ENCODE measurements at regions not wholly inside any gene's neighbourhood (a gene's known extent, or its start where the extent isn't known, plus 50 kb on each side); places are given as distances from the start of the nearest gene placed in this dataset.
"Not testable (repeated sequence)": the region's sequence is repeated elsewhere in the genome, so short reads cannot be mapped to it uniquely, and the experiment has no call there.

DNA sequence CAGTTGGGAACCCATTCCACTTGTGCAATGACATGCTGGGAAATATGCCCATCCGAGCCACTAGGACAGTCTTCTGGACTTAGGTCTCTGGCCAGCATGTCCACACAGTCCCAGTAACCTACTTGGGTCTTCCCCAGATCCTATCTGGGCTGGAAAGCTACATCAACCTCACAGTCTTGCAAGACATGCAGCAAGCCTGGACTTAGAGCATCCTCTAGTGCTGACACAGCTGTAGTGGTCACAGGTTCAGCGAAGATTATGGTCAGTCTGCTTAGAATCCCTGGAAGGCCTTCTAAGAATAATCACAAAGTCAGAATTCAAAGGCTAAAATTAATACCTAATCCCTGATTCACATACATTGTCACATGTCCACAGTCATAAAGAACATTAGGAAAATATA lies 842.7 kb downstream of the STPG2 start:
- Histone ChIP-seq H3K4me1 (ENCODE audit: insufficient read depth, insufficient read length) (no peaks in the 10 kb centered on the region), H3K27me3 (ENCODE audit: insufficient read depth, insufficient read length) (no peaks in the 10 kb centered on the region), H3K9me3 (ENCODE audit: insufficient read depth, low read length) (0 out of 2 replicates have a peak, but pooled peaks cover 4% of the 10 kb centered on the region), H3K9ac (ENCODE audit: insufficient read length, low read depth) (no peak overlapping the region), H3K4me3 (ENCODE audit: insufficient read length, low read depth) (no peak overlapping the region), H3K36me3 (ENCODE audit: insufficient read depth, insufficient read length, low read length) (no peaks in the 10 kb centered on the region)
- no peak for TF ChIP-seq YY1 (IDR thresholded peaks at IDR 0.05; ENCODE audit: insufficient read depth, insufficient read length)
- TF ChIP-seq SUZ12 (IDR thresholded peaks at IDR 0.05; ENCODE audit: extremely low read depth, insufficient read depth, insufficient read length): no peak
- TF ChIP-seq ZNF274 (IDR thresholded peaks at IDR 0.05; ENCODE audit: low read depth, low read length): no peak
- no peak for DNase-seq (ENCODE audit: low read depth, low spot score)

DNA sequence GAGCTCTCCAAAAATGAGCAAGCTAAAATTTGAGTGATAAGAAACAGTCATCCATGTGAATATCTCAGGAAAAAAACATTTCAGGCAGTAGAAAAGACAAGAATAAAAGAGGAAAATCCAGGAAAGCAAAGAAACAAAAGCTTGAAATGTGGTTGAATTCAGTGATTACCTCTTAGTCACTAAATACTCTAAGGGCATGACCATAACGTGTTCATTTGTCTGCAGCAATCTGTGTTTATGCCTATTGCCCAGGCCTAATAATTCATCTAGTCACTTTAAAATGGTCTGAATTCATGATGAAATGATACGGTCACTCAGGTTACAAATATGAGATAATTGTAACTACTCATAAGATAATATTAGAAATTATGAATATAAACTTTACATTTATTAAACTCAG lies 837.9 kb downstream of the STPG2 start:
- 0 out of 2 replicates have a peak, but pooled peaks cover 4% of the 10 kb centered on the region for H3K9me3 ChIP-seq (ENCODE audit: insufficient read depth, low read length)

DNA sequence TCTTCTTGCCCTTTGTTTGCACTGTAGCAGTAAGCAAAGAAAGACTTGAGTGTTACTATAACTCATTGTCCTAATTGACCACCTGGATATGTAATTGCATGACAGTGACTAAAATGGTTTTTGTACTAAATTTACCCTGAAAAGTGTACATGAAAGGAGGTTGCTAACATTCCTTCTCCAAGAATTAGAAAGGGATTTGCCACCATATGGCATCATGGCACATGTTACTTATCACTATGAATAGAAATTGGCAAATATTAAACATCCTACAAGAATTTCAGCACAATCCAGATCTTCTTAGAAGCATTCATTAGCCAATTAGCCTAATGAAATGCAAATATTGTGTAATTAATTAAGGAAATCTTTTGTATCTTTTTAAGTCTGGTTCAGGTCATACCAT lies 834.2 kb downstream of the STPG2 start:
- no peaks in the 10 kb centered on the region for H3K27me3 ChIP-seq (ENCODE audit: insufficient read depth, insufficient read length)
- H3K9me3 ChIP-seq (ENCODE audit: insufficient read depth, low read length): no peaks in the 10 kb centered on the region

More for the DNA sequence above, 837.9 kb downstream of the STPG2 start:
- Histone ChIP-seq H3K4me1 (ENCODE audit: insufficient read depth, insufficient read length) (no peaks in the 10 kb centered on the region), H3K36me3 (ENCODE audit: insufficient read depth, insufficient read length, low read length) (no peaks in the 10 kb centered on the region), H3K4me3 (ENCODE audit: insufficient read length, low read depth) (no peak overlapping the region), H3K9ac (ENCODE audit: insufficient read length, low read depth) (no peak overlapping the region), H3K27me3 (ENCODE audit: insufficient read depth, insufficient read length) (no peaks in the 10 kb centered on the region)
- TF ChIP-seq ZNF274 (IDR thresholded peaks at IDR 0.05; ENCODE audit: low read depth, low read length) (no peak), SUZ12 (IDR thresholded peaks at IDR 0.05; ENCODE audit: extremely low read depth, insufficient read depth, insufficient read length) (no peak), YY1 (IDR thresholded peaks at IDR 0.05; ENCODE audit: insufficient read depth, insufficient read length) (no peak)
- no peak for DNase-seq (ENCODE audit: low read depth, low spot score)

DNA sequence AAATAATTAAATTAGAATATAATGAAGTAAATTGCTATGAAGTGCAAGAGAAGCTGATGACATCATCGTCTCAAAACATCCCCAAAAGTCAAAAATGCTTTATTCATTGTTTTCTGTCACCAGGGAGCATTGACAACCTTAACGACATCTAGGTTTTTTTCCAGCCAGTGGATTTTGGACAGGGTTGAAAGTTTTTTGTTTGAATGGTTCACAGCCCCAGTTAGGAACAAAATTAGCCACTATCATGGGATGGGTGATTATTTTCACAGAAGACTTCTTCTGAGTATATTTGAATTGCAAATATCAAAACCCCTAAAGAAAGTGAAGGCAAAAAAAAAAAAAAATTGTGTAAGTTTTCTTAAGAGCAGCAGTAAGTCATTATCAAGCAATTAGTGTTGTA lies 826.1 kb downstream of the STPG2 start:
- Histone ChIP-seq H3K4me3 (ENCODE audit: insufficient read length, low read depth) (no peak overlapping the region), H3K36me3 (ENCODE audit: insufficient read depth, insufficient read length, low read length) (no peaks in the 10 kb centered on the region), H3K9ac (ENCODE audit: insufficient read length, low read depth) (no peak overlapping the region), H3K27me3 (ENCODE audit: insufficient read depth, insufficient read length) (no peaks in the 10 kb centered on the region), H3K9me3 (ENCODE audit: insufficient read depth, low read length) (no peaks in the 10 kb centered on the region), H3K4me1 (ENCODE audit: insufficient read depth, insufficient read length) (no peaks in the 10 kb centered on the region)
- TF ChIP-seq SUZ12 (IDR thresholded peaks at IDR 0.05; ENCODE audit: extremely low read depth, insufficient read depth, insufficient read length) (no peak), ZNF274 (IDR thresholded peaks at IDR 0.05; ENCODE audit: low read depth, low read length) (no peak), YY1 (IDR thresholded peaks at IDR 0.05; ENCODE audit: insufficient read depth, insufficient read length) (no peak)
- DNase-seq (ENCODE audit: low read depth, low spot score): no peak

More for the DNA sequence above, 834.2 kb downstream of the STPG2 start:
- Histone ChIP-seq H3K4me3 (ENCODE audit: insufficient read length, low read depth) (no peak overlapping the region), H3K4me1 (ENCODE audit: insufficient read depth, insufficient read length) (no peaks in the 10 kb centered on the region), H3K9ac (ENCODE audit: insufficient read length, low read depth) (no peak overlapping the region), H3K36me3 (ENCODE audit: insufficient read depth, insufficient read length, low read length) (no peaks in the 10 kb centered on the region)
- TF ChIP-seq SUZ12 (IDR thresholded peaks at IDR 0.05; ENCODE audit: extremely low read depth, insufficient read depth, insufficient read length) (no peak), ZNF274 (IDR thresholded peaks at IDR 0.05; ENCODE audit: low read depth, low read length) (no peak), YY1 (IDR thresholded peaks at IDR 0.05; ENCODE audit: insufficient read depth, insufficient read length) (no peak)
- no peak for DNase-seq (ENCODE audit: low read depth, low spot score)

DNA sequence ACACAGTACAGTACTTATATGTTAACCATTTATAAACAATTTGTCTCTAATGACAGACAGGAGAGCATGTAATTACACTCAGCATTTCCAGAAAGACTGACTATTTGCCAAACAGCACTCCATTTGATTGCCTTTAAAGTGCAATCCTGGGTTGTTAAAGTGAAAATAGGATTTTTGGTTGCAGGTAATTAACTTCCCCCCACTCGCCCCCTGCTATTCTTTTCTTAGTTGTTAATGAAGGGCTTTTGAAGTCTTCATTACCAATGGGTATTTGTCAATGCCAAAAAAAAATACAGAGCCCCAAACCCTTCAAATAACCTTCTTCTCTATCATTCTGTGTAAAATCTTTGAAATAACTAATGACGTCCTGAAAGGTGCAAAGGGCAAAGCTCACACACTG lies 825.6 kb downstream of the STPG2 start:
- TF ChIP-seq YY1 (IDR thresholded peaks at IDR 0.05; ENCODE audit: insufficient read depth, insufficient read length) (no peak), SUZ12 (IDR thresholded peaks at IDR 0.05; ENCODE audit: extremely low read depth, insufficient read depth, insufficient read length) (no peak)
- no peaks in the 10 kb centered on the region for H3K9me3 ChIP-seq (ENCODE audit: insufficient read depth, low read length)
- DNase-seq (ENCODE audit: low read depth, low spot score): no peak

DNA sequence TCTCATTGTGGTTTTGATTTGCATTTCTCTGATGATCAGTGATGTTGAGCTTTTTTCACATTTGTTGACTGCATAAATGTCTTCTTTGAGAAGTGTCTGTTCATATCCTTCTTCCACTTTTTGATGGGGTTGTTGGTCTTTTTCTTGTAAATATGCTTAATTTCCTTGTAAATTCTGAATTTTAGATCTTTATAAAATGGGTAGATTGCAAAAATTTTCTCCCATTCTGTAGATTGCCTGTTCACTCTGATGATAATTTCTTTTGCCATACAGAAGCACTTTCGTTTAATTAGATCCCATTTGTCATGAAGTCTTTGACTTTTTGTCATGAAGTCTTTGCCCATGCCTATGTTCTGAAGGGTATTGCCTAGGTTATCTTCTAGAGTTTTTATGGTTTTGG lies 817.5 kb downstream of the STPG2 start:
- not testable (repeated sequence) for H3K36me3 ChIP-seq (ENCODE audit: insufficient read depth, insufficient read length, low read length); DNase-seq (ENCODE audit: low read depth, low spot score); H3K9me3 ChIP-seq (ENCODE audit: insufficient read depth, low read length); H3K9ac ChIP-seq (ENCODE audit: insufficient read length, low read depth); H3K27me3 ChIP-seq (ENCODE audit: insufficient read depth, insufficient read length); H3K4me1 ChIP-seq (ENCODE audit: insufficient read depth, insufficient read length); H3K4me3 ChIP-seq (ENCODE audit: insufficient read length, low read depth)

More for the DNA sequence above, 825.6 kb downstream of the STPG2 start:
- Histone ChIP-seq H3K36me3 (ENCODE audit: insufficient read depth, insufficient read length, low read length) (no peaks in the 10 kb centered on the region), H3K9ac (ENCODE audit: insufficient read length, low read depth) (no peak overlapping the region), H3K27me3 (ENCODE audit: insufficient read depth, insufficient read length) (no peaks in the 10 kb centered on the region), H3K4me1 (ENCODE audit: insufficient read depth, insufficient read length) (no peaks in the 10 kb centered on the region), H3K4me3 (ENCODE audit: insufficient read length, low read depth) (no peak overlapping the region)

DNA sequence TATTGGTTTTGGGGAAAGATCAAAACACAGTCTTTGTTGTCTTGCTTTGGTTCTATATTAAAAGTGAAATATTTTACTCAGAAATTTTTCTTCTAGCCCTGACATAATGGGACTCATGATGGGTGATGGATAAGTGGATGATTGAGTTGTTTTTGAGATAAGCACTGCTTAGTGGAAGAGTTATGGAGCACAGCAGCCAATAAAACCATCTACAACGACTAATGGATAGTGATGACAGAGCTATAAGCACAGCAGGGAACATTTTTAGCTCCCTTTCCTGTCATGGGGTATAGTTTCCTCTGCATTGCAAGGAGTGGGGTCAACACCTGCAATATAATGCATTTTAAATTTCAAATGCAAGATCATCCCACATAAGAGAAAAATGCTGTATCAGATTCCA lies 812.4 kb downstream of the STPG2 start:
- H3K4me1 ChIP-seq (ENCODE audit: insufficient read depth, insufficient read length): no peaks in the 10 kb centered on the region
- no peak for DNase-seq (ENCODE audit: low read depth, low spot score)
- H3K9ac ChIP-seq (ENCODE audit: insufficient read length, low read depth): no peak overlapping the region
- no peak overlapping the region for H3K4me3 ChIP-seq (ENCODE audit: insufficient read length, low read depth)
- no peak for TF ChIP-seq ZNF274 (IDR thresholded peaks at IDR 0.05; ENCODE audit: low read depth, low read length)
- TF ChIP-seq SUZ12 (IDR thresholded peaks at IDR 0.05; ENCODE audit: extremely low read depth, insufficient read depth, insufficient read length): no peak
- TF ChIP-seq YY1 (IDR thresholded peaks at IDR 0.05; ENCODE audit: insufficient read depth, insufficient read length): no peak
- no peaks in the 10 kb centered on the region for H3K27me3 ChIP-seq (ENCODE audit: insufficient read depth, insufficient read length)
- no peaks in the 10 kb centered on the region for H3K9me3 ChIP-seq (ENCODE audit: insufficient read depth, low read length)
- H3K36me3 ChIP-seq (ENCODE audit: insufficient read depth, insufficient read length, low read length): no peaks in the 10 kb centered on the region

DNA sequence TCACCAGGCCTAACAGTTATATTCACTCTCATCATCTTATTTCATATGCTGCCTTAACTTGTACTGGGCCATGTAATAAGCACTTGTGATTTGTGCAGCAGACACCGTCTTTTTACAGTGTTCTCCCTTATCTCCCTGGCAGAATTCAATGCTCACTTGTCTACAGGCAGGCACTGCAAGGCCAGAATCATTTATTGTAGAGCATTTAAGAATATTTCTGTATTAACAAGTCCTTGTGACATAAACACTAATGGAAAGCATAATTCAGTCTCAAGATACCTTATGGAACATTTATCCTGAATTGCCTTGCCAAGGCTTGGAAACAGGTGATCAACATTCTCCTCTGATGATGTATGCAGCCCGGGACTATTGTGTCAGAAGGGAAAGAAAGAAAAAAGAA lies 808.9 kb downstream of the STPG2 start:
- Histone ChIP-seq H3K36me3 (ENCODE audit: insufficient read depth, insufficient read length, low read length) (no peaks in the 10 kb centered on the region), H3K4me3 (ENCODE audit: insufficient read length, low read depth) (no peak overlapping the region), H3K9me3 (ENCODE audit: insufficient read depth, low read length) (no peaks in the 10 kb centered on the region), H3K27me3 (ENCODE audit: insufficient read depth, insufficient read length) (no peaks in the 10 kb centered on the region), H3K4me1 (ENCODE audit: insufficient read depth, insufficient read length) (no peaks in the 10 kb centered on the region), H3K9ac (ENCODE audit: insufficient read length, low read depth) (no peak overlapping the region)
- no peak for TF ChIP-seq SUZ12 (IDR thresholded peaks at IDR 0.05; ENCODE audit: extremely low read depth, insufficient read depth, insufficient read length)
- TF ChIP-seq ZNF274 (IDR thresholded peaks at IDR 0.05; ENCODE audit: low read depth, low read length): no peak
- no peak for TF ChIP-seq YY1 (IDR thresholded peaks at IDR 0.05; ENCODE audit: insufficient read depth, insufficient read length)
- DNase-seq (ENCODE audit: low read depth, low spot score): no peak
